ENCODE measurements at regions not wholly inside any gene's neighbourhood (a gene's known extent, or its start where the extent isn't known, plus 50 kb on each side); places are given as distances from the start of the nearest gene placed in this dataset.

DNA sequence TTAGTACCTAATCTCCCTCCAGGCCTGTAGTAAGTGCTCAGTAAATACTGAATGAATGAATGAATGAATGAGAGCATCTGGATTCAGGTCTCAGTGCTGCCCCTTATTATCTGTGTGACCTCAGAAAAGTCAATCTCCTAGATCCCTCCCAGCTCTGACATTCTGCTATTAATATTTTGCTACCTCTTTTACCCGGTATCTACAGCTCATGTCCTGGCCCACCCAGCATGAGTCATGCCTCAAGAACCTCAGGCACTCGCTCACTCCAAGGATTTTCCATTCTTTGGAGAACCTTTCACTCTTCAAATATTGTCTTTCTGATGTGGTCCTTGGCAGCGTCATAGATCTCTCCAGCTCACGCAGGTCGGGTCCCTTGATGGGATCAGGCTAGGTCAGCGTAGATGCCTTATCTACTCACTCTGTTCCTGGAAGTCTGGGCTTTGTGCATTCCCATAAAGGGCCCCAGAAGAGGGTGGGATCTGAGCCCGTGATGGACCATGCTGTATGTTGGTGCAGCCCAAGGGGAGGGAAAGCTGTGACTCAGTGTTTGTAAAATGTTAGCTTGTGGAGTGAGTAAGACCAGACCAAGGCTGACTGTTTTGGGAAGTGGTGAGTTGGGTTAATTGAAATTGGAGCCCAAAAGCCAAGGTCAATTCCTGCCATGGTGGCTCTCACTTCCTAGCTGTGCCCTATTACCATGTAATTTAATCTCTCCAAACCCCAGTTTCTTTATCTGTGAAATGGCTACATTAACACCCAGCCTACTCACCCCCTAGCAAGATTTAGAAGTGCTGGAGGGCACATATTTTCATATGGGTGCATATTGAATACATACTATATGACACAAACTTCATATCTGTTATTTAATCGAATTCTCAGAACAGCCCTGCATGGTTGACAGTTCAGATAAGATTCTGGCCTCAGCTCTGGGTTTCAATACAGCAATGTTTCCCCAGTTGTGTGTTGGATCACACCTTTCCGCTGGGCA is 214.1 kb upstream of the USP24 start:
- H3K27me3 ChIP-seq (ENCODE audit: low read depth), result 0 out of 2 replicates have a peak, but pooled peaks cover 2% of the 10 kb centered on the region
- H3K4me3 ChIP-seq, result no peak overlapping the region
- H3K4me1 ChIP-seq, result no peaks in the 10 kb centered on the region
- H3K9me3 ChIP-seq, result no peaks in the 10 kb centered on the region
- DNase-seq (ENCODE audit: low spot score in 2 of 2), result no peak
- in situ Hi-C loops (cut with MboI; ENCODE audit: low sequenced_read_pairs), result no loop called here
- H3K36me3 ChIP-seq (replicated peaks), result no peaks in the 10 kb centered on the region

GRCh38 chr1:55428231-55428630 is 213.1 kb upstream of the USP24 start:
- in situ Hi-C loops (cut with MboI; ENCODE audit: low sequenced_read_pairs), result no loop called here
- H3K36me3 ChIP-seq (replicated peaks), result no peaks in the 10 kb centered on the region
- DNase-seq (ENCODE audit: low spot score in 2 of 2), result no peak
- H3K4me1 ChIP-seq, result no peaks in the 10 kb centered on the region
- 0 out of 2 replicates have a peak, but pooled peaks cover 2% of the 10 kb centered on the region for H3K27me3 ChIP-seq (ENCODE audit: low read depth)
- H3K9me3 ChIP-seq, result no peaks in the 10 kb centered on the region
- H3K4me3 ChIP-seq, result no peak overlapping the region

GRCh38 chr1:55427606-55428005 is 212.4 kb upstream of the USP24 start:
- Histone ChIP-seq H3K4me3 (no peak overlapping the region), H3K4me1 (no peaks in the 10 kb centered on the region), H3K27me3 (ENCODE audit: low read depth) (0 out of 2 replicates have a peak, but pooled peaks cover 2% of the 10 kb centered on the region), H3K9me3 (no peaks in the 10 kb centered on the region), H3K36me3 (replicated peaks) (no peaks in the 10 kb centered on the region)
- DNase-seq (ENCODE audit: low spot score in 2 of 2), result no peak
- in situ Hi-C loops (cut with MboI; ENCODE audit: low sequenced_read_pairs), result no loop called here

DNA sequence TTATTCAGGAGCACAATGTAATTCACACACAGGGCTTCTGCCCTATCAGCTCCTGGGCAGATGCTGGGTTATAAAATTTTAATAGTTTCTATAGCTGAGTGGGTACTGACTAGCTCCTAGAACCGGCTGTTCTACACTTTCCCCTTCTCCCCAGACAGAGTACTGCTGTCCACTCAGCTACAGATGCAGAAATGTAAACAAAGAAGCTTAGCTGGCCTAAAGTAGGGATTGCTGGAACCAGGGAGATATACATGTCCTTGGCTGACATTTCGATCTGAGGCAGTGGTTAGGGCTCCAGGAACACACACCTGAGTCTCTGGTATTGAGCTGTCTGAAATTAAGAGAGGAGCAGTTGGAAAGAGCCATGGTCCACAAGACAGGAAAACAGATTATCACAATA is 211.5 kb upstream of the USP24 start:
- Histone ChIP-seq H3K4me3 (no peak overlapping the region), H3K4me1 (no peaks in the 10 kb centered on the region), H3K27me3 (ENCODE audit: low read depth) (0 out of 2 replicates have a peak, but pooled peaks cover 2% of the 10 kb centered on the region), H3K9me3 (no peaks in the 10 kb centered on the region), H3K36me3 (replicated peaks) (no peaks in the 10 kb centered on the region)
- no peak for DNase-seq (ENCODE audit: low spot score in 2 of 2)
- in situ Hi-C loops (cut with MboI; ENCODE audit: low sequenced_read_pairs), result no loop called here

GRCh38 chr1:55426156-55426555 is 211.0 kb upstream of the USP24 start:
- H3K36me3 ChIP-seq (replicated peaks), result no peaks in the 10 kb centered on the region
- in situ Hi-C loops (cut with MboI; ENCODE audit: low sequenced_read_pairs), result no loop called here
- DNase-seq (ENCODE audit: low spot score in 2 of 2), result no peak

GRCh38 chr1:55425310-55425930 is 210.3 kb upstream of the USP24 start:
- in situ Hi-C loops (cut with MboI; ENCODE audit: low sequenced_read_pairs), result no loop called here
- H3K36me3 ChIP-seq (replicated peaks), result no peaks in the 10 kb centered on the region
- no peak overlapping the region for H3K4me3 ChIP-seq
- no peaks in the 10 kb centered on the region for H3K4me1 ChIP-seq
- no peaks in the 10 kb centered on the region for H3K9me3 ChIP-seq
- H3K27me3 ChIP-seq (ENCODE audit: low read depth), result 0 out of 2 replicates have a peak, but pooled peaks cover 2% of the 10 kb centered on the region
- no peak for DNase-seq (ENCODE audit: low spot score in 2 of 2)

More at GRCh38 chr1:55426156-55426555, 211.0 kb upstream of the USP24 start:
- Histone ChIP-seq H3K27me3 (ENCODE audit: low read depth) (0 out of 2 replicates have a peak, but pooled peaks cover 2% of the 10 kb centered on the region), H3K9me3 (no peaks in the 10 kb centered on the region), H3K4me3 (no peak overlapping the region), H3K4me1 (no peaks in the 10 kb centered on the region)

DNA sequence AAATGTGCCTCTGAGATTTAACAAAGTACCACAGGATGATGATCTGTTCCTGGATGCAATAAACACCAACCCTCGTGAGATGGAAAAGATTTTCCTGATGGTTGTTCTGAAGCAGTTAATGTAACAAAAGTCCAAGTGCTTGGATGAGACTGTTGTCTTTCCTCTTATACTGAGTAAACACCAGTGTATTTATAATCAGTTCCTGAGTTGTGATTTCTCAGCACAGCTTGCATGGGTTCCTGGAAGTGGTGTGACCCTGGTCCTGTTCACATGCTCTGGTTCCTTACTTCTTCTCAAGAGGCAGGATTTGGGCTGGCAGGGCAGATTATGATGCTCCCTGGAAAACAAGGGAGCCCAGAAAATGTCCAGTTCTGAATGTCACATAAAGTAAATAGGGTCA is 208.2 kb upstream of the USP24 start:
- no peak for DNase-seq (ENCODE audit: low spot score in 2 of 2)
- no peak overlapping the region for H3K4me3 ChIP-seq
- H3K9me3 ChIP-seq, result no peaks in the 10 kb centered on the region
- H3K4me1 ChIP-seq, result no peaks in the 10 kb centered on the region
- in situ Hi-C loops (cut with MboI; ENCODE audit: low sequenced_read_pairs), result no loop called here
- H3K36me3 ChIP-seq (replicated peaks), result no peaks in the 10 kb centered on the region
- 0 out of 2 replicates have a peak, but pooled peaks cover 2% of the 10 kb centered on the region for H3K27me3 ChIP-seq (ENCODE audit: low read depth)

DNA sequence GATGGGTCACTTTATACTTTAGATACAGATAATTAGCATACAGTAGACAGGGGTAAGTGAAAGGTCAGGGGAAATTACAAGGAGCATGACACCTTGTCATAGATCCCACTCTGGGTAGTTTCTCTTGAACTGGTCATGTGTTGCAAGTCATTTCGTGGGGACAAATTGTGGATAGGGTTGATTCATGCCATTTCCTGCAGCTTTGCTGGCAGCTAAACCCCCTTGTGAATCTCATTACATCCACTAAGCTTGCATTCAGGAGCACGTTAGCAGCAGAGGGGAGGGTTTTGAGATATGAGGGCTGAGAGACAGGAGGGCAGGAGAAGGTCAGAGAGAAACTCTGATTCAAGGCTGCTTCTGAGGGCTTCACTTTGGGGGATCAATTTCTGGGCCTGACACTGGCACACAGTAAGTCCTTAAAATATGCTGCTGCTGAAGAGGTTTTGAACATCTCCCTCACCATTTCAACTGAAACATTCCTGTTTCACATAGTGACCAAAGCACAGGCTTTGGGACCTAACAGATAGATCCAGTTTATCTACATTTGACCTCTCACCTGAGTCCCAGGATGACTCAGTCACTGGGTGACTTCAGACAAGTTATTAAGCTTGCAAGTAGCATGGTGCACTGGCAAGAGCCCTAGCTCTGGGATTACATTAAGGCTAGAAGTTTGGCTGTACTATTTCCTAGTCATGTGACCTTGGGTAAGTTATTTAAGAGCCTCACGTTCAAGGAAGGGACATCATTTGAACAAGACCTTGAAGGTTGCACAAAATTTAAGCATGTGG is 206.0 kb upstream of the USP24 start:
- no peaks in the 10 kb centered on the region for H3K36me3 ChIP-seq (replicated peaks)
- H3K4me3 ChIP-seq, result no peak overlapping the region
- H3K4me1 ChIP-seq, result no peaks in the 10 kb centered on the region
- DNase-seq (ENCODE audit: low spot score in 2 of 2), result no peak
- in situ Hi-C loops (cut with MboI; ENCODE audit: low sequenced_read_pairs), result no loop called here
- H3K27me3 ChIP-seq (ENCODE audit: low read depth), result 0 out of 2 replicates have a peak, but pooled peaks cover 2% of the 10 kb centered on the region
- no peaks in the 10 kb centered on the region for H3K9me3 ChIP-seq

- H3K9me3 ChIP-seq, result no peaks in the 10 kb centered on the region
- no peak overlapping the region for H3K4me3 ChIP-seq
- no peaks in the 10 kb centered on the region for H3K27me3 ChIP-seq (ENCODE audit: low read depth)
- DNase-seq (ENCODE audit: low spot score in 2 of 2), result no peak
- no peaks in the 10 kb centered on the region for H3K36me3 ChIP-seq (replicated peaks)
- H3K4me1 ChIP-seq, result no peaks in the 10 kb centered on the region
- in situ Hi-C loops (cut with MboI; ENCODE audit: low sequenced_read_pairs), result no loop called here
Measured at GRCh38 chr1:55420026-55420425, 204.9 kb upstream of the USP24 start.

- Histone ChIP-seq H3K9me3 (no peaks in the 10 kb centered on the region), H3K4me1 (no peaks in the 10 kb centered on the region), H3K4me3 (no peak overlapping the region), H3K27me3 (ENCODE audit: low read depth) (no peaks in the 10 kb centered on the region), H3K36me3 (replicated peaks) (no peaks in the 10 kb centered on the region)
- no peak for DNase-seq (ENCODE audit: low spot score in 2 of 2)
- in situ Hi-C loops (cut with MboI; ENCODE audit: low sequenced_read_pairs), result no loop called here
Measured at GRCh38 chr1:55418208-55419000, 203.2 kb upstream of the USP24 start.

DNA sequence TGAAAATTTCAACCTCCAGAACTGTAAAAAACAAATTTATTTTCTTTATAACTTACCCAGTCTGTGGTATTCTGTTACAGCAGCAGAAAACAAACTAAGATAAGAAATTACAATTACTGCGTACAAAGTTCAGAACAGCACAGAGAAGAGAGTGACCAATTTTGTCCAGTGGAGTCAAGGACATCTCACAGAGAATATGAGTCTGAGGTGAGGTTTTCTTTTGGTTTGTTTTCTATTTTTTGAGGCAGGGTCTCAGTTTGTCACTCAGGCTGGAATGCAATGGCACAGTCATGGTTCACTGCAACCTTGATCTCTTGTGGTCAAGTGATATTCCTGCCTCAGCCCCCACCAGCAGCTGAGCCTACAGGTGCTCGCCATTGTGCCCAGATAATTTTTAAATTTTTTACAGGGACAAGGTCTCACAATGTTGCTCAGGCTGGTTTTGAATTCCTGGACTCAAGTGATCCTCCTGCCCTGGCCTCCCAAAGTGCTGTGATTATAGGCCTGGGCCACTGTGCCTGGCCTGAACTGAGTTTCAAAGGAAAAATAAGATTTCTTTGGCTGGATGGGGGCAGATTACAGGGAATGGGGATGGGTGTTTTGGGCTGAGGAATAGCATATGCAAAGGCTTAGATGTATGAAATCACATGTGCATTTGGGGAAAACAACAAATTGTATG is 201.1 kb upstream of the USP24 start:
- no peaks in the 10 kb centered on the region for H3K9me3 ChIP-seq
- no peak for DNase-seq (ENCODE audit: low spot score in 2 of 2)
- no peaks in the 10 kb centered on the region for H3K27me3 ChIP-seq (ENCODE audit: low read depth)
- H3K4me1 ChIP-seq, result no peaks in the 10 kb centered on the region
- no peak overlapping the region for H3K4me3 ChIP-seq
- in situ Hi-C loops (cut with MboI; ENCODE audit: low sequenced_read_pairs), result no loop called here
- H3K36me3 ChIP-seq (replicated peaks), result no peaks in the 10 kb centered on the region

DNA sequence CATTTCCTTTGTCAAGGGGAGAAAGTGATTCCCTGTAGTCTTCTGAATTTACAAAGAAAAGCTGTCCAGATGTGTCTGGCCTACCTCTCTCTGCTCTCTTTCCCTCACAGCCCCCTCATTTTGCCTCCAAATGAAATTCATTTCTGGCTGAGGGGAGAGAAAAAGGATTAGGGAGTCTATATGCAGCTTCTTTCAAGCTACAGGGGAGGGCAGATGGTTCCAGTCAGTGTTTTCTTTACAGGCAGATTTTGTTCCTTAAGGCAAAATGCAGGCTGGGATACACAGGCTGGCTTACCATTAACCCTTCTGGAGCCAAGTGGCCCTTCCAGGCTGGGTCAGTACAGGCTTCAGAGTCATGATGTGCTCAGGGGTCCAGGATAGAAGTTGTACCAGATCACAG is 198.1 kb upstream of the USP24 start:
- Histone ChIP-seq H3K4me3 (no peak overlapping the region), H3K4me1 (no peaks in the 10 kb centered on the region), H3K36me3 (replicated peaks) (no peaks in the 10 kb centered on the region), H3K9me3 (no peaks in the 10 kb centered on the region), H3K27me3 (ENCODE audit: low read depth) (no peaks in the 10 kb centered on the region)
- in situ Hi-C loops (cut with MboI; ENCODE audit: low sequenced_read_pairs), result no loop called here
- DNase-seq (ENCODE audit: low spot score in 2 of 2), result no peak

Measured in HAP-1 (cell line).